DOHH2 (cell line): ENCODE measurements at regions not wholly inside any gene's neighbourhood (a gene's known extent, or its start where the extent isn't known, plus 50 kb on each side); places are given as distances from the start of the nearest gene placed in this dataset.
"Not testable (repeated sequence)": the region's sequence is repeated elsewhere in the genome, so short reads cannot be mapped to it uniquely, and the experiment has no call there.

Experiments used
- H3F3A ChIP-seq: fragments of 200-600 bp; sonication (generic), shearing (Covaris generic); 2 replicates; pipeline ENCODE4 v1.6.0; 2016; ENCODE audit warnings: antibody characterized with exemption, mild to moderate bottlenecking; ENCODE audit not compliant: control insufficient read depth, insufficient read depth
- H3K27ac ChIP-seq: fragments of 200-600 bp; sonication (generic); 2 replicates; pipeline ENCODE4 v1.5.1; 2014; ENCODE audit warnings: low read depth, mild to moderate bottlenecking, low read length, moderate library complexity
- H3K27me3 ChIP-seq: fragments of 200-600 bp; sonication (generic); 2 replicates; pipeline ENCODE4 v1.6.1; 2014; ENCODE audit warnings: mild to moderate bottlenecking, low read length, mixed read lengths; ENCODE audit not compliant: control insufficient read depth
- H3K36me3 ChIP-seq: fragments of 200-600 bp; sonication (generic); 2 replicates; pipeline ENCODE4 v1.6.1; 2014; ENCODE audit warnings: mild to moderate bottlenecking, low read length, moderate library complexity, mixed read lengths; ENCODE audit not compliant: control insufficient read depth
- H3K4me1 ChIP-seq: fragments of 200-600 bp; sonication (generic); 2 replicates; pipeline ENCODE4 v1.6.1; 2014; ENCODE audit warnings: mild to moderate bottlenecking, low read length, mixed read lengths; ENCODE audit not compliant: control insufficient read depth
- H3K4me2 ChIP-seq: fragments of 200-600 bp; sonication (generic); 2 replicates; pipeline ENCODE4 v1.6.0; 2014; ENCODE audit warnings: mild to moderate bottlenecking, low read length, moderate library complexity
- H3K4me3 ChIP-seq: fragments of 200-600 bp; sonication (generic); 2 replicates; pipeline ENCODE4 v1.5.1; 2014; ENCODE audit warnings: mild to moderate bottlenecking, low read length, mixed read lengths
- H3K79me2 ChIP-seq: fragments of 200-600 bp; sonication (generic); 2 replicates; pipeline ENCODE4 v1.6.1; 2014; ENCODE audit warnings: mild to moderate bottlenecking, low read length, mixed read lengths; ENCODE audit not compliant: control insufficient read depth
- H3K9me2 ChIP-seq: fragments of 200-600 bp; sonication (generic); replicated peaks from 2 replicates; pipeline ENCODE4 v1.6.1; 2014; ENCODE audit warnings: mild to moderate bottlenecking, low read length, mixed read lengths; ENCODE audit not compliant: control insufficient read depth
- H3K9me3 ChIP-seq: fragments of 200-600 bp; sonication (generic); 2 replicates; pipeline ENCODE4 v1.6.1; 2014; ENCODE audit warnings: antibody characterized with exemption, low read length, mixed read lengths; ENCODE audit not compliant: control insufficient read depth, insufficient read depth
- H4K20me1 ChIP-seq: fragments of 200-600 bp; sonication (generic); 2 replicates; pipeline ENCODE4 v1.6.0; 2014; ENCODE audit warnings: low read depth, mild to moderate bottlenecking, antibody characterized with exemption, low read length, moderate library complexity; ENCODE audit not compliant: control insufficient read depth, insufficient read depth
- CTCF ChIP-seq: fragments of 200-600 bp; sonication (generic); IDR thresholded peaks from one replicate; pipeline ENCODE4 v1.5.1; 2014; ENCODE audit warnings: antibody characterized with exemption, mild to moderate bottlenecking, low read depth, low read length; ENCODE audit not compliant: poor library complexity, severe bottlenecking
- EZH2phosphoT487 ChIP-seq: fragments of 200-600 bp; sonication (generic); IDR thresholded peaks from 2 replicates; pipeline ENCODE4 v1.6.1; 2017; ENCODE audit warnings: borderline replicate concordance, mild to moderate bottlenecking, antibody characterized with exemption, low read length, moderate library complexity, mixed read lengths

- Histone ChIP-seq H3K4me3 (no peak overlapping the region), H3K27ac (no peak overlapping the region), H3F3A (no peaks in the 10 kb centered on the region), H3K27me3 (no peaks in the 10 kb centered on the region), H3K9me3 (no peaks in the 10 kb centered on the region), H3K4me2 (no peak overlapping the region), H3K36me3 (no peaks in the 10 kb centered on the region), H3K9me2 (no peaks in the 10 kb centered on the region), H4K20me1 (no peaks in the 10 kb centered on the region), H3K79me2 (no peaks in the 10 kb centered on the region), H3K4me1 (no peaks in the 10 kb centered on the region)
- TF ChIP-seq EZH2phosphoT487 (no peak), CTCF (no peak)
Measured at GRCh38 chr18:2164644-2165550, 406.4 kb downstream of the METTL4 start.

- not testable (repeated sequence) for H3F3A ChIP-seq, H3K27me3 ChIP-seq, H3K36me3 ChIP-seq, H3K79me2 ChIP-seq, H3K9me2 ChIP-seq, H3K27ac ChIP-seq, H3K4me3 ChIP-seq, H4K20me1 ChIP-seq, H3K9me3 ChIP-seq, H3K4me2 ChIP-seq, H3K4me1 ChIP-seq
Measured at GRCh38 chr18:2166876-2167275, 404.4 kb downstream of the METTL4 start.

- Histone ChIP-seq H3K9me3 (no peaks in the 10 kb centered on the region), H3K4me2 (no peak overlapping the region), H3K79me2 (no peaks in the 10 kb centered on the region), H3K4me1 (no peaks in the 10 kb centered on the region), H4K20me1 (no peaks in the 10 kb centered on the region), H3K9me2 (no peaks in the 10 kb centered on the region), H3K4me3 (no peak overlapping the region), H3F3A (no peaks in the 10 kb centered on the region), H3K27ac (no peak overlapping the region), H3K36me3 (no peaks in the 10 kb centered on the region), H3K27me3 (no peaks in the 10 kb centered on the region)
- TF ChIP-seq CTCF (no peak), EZH2phosphoT487 (no peak)
Measured at GRCh38 chr18:2168022-2168421, 403.3 kb downstream of the METTL4 start.

- TF ChIP-seq EZH2phosphoT487 (no peak), CTCF (no peak)
- Histone ChIP-seq H3K4me3 (no peak overlapping the region), H3K36me3 (no peaks in the 10 kb centered on the region), H3K9me2 (no peaks in the 10 kb centered on the region), H3K4me2 (no peak overlapping the region), H3K79me2 (no peaks in the 10 kb centered on the region), H3K9me3 (no peaks in the 10 kb centered on the region), H4K20me1 (no peaks in the 10 kb centered on the region), H3K27ac (no peak overlapping the region), H3F3A (no peaks in the 10 kb centered on the region), H3K27me3 (no peaks in the 10 kb centered on the region), H3K4me1 (no peaks in the 10 kb centered on the region)
Measured at GRCh38 chr18:2169656-2170055, 401.6 kb downstream of the METTL4 start.
